ENCODE measurements at regions not wholly inside any gene's neighbourhood (a gene's known extent, or its start where the extent isn't known, plus 50 kb on each side); places are given as distances from the start of the nearest gene placed in this dataset.
"Not testable (repeated sequence)": the region's sequence is repeated elsewhere in the genome, so short reads cannot be mapped to it uniquely, and the experiment has no call there.

DNA sequence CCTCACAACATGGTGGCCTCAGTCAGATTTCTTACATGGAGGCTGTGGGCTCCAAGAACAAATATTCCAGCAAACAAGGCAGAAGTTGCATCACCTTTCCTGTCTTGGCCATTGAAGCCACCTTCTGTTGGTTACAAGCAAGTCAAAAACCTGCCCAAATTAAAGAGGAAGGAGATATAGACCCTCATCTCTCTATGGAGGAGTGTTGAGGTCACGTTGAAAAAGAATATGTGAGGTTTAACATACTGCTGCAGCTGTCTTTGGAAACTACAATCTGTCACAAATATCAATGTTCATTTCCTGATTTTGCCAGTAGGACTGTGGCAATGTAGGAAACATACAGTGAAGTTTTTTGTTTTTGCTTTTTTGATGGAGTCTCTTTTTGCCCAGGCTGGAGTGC, 211.4 kb downstream of the COPRS start:
- Histone ChIP-seq H3K9ac (ENCODE audit: low read length) (no peak overlapping the region), H3K4me1 (ENCODE audit: control insufficient read depth, insufficient read depth, low read length) (no peaks in the 10 kb centered on the region), H3K4me3 (ENCODE audit: low read length) (no peak overlapping the region), H3K27me3 (replicated peaks; ENCODE audit: control insufficient read depth, insufficient read depth, low read length) (no peaks in the 10 kb centered on the region), H3K36me3 (ENCODE audit: control insufficient read depth, insufficient read depth, low read length, severe bottlenecking) (no peaks in the 10 kb centered on the region), H3K9me3 (ENCODE audit: control insufficient read depth, low read length) (peaks cover 25% of the 10 kb centered on the region)
- DNase-seq (ENCODE audit: low read depth) = no peak

- no peak overlapping the region for H3K9ac ChIP-seq (ENCODE audit: low read length)
- H3K4me1 ChIP-seq (ENCODE audit: control insufficient read depth, insufficient read depth, low read length) = no peaks in the 10 kb centered on the region
- H3K4me3 ChIP-seq (ENCODE audit: low read length) = no peak overlapping the region
- H3K36me3 ChIP-seq (ENCODE audit: control insufficient read depth, insufficient read depth, low read length, severe bottlenecking) = no peaks in the 10 kb centered on the region
- no peak for DNase-seq (ENCODE audit: low read depth)
- H3K9me3 ChIP-seq (ENCODE audit: control insufficient read depth, low read length) = peaks cover 25% of the 10 kb centered on the region
- H3K27me3 ChIP-seq (replicated peaks; ENCODE audit: control insufficient read depth, insufficient read depth, low read length) = no peaks in the 10 kb centered on the region
These were observed 212.4 kb downstream of the COPRS start for GRCh38 chr17:31646642-31647041.

DNA sequence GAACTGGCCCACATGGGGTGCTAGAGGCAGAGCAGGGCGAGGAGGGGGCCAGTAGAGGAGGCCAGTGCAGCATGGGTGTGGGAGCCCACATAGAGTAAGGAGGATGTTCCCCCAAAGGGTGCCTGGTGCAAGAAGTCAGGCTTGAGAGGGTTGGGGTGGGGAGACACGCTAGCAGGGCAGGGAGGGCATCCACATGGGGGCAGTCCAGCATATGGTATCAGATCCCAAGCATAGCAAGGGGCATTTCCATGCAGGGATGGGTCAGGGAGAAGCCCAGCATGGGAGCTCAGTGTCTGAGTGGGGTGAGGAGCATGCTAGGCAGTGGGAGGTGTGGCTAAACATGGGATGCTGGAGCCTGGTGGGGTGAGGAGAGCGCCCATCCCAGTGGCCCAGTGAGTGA, 213.7 kb downstream of the COPRS start:
- H3K27me3 ChIP-seq (replicated peaks; ENCODE audit: control insufficient read depth, insufficient read depth, low read length) = no peaks in the 10 kb centered on the region
- H3K4me1 ChIP-seq (ENCODE audit: control insufficient read depth, insufficient read depth, low read length) = no peaks in the 10 kb centered on the region
- no peak overlapping the region for H3K9ac ChIP-seq (ENCODE audit: low read length)
- no peaks in the 10 kb centered on the region for H3K36me3 ChIP-seq (ENCODE audit: control insufficient read depth, insufficient read depth, low read length, severe bottlenecking)
- H3K9me3 ChIP-seq (ENCODE audit: control insufficient read depth, low read length) = peaks cover 25% of the 10 kb centered on the region
- DNase-seq (ENCODE audit: low read depth) = no peak
- H3K4me3 ChIP-seq (ENCODE audit: low read length) = no peak overlapping the region

DNA sequence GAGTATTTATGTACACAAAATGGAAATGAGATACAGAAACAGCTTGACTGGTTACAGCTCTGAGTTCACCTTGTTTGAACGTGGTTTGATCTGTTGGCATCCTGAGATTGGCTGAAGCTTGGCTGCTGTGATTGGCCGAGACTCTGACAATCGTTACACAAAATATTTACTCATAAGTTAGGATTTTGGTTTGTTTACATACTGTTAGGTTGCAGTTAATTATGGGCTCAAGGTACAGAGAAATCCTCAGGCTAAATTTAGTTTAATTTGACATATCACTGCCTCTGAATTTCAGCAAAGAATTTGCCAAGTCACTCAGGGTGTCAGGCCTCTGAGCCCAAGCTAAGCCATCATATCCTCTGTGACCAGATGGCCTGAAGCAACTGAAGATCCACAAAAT, 227.3 kb downstream of the COPRS start:
- H3K27me3 ChIP-seq (replicated peaks; ENCODE audit: control insufficient read depth, insufficient read depth, low read length) = no peaks in the 10 kb centered on the region
- no peaks in the 10 kb centered on the region for H3K36me3 ChIP-seq (ENCODE audit: control insufficient read depth, insufficient read depth, low read length, severe bottlenecking)
- no peak overlapping the region for H3K9ac ChIP-seq (ENCODE audit: low read length)
- peaks cover 10% of the 10 kb centered on the region for H3K9me3 ChIP-seq (ENCODE audit: control insufficient read depth, low read length)
- H3K4me1 ChIP-seq (ENCODE audit: control insufficient read depth, insufficient read depth, low read length) = peaks cover 6% of the 10 kb centered on the region
- DNase-seq (ENCODE audit: low read depth) = peak; percentile 25
- no peak overlapping the region for H3K4me3 ChIP-seq (ENCODE audit: low read length)

GRCh38 chr17:31630866-31631265, 228.2 kb downstream of the COPRS start:
- H3K4me1 ChIP-seq (ENCODE audit: control insufficient read depth, insufficient read depth, low read length); H3K4me3 ChIP-seq (ENCODE audit: low read length); H3K9me3 ChIP-seq (ENCODE audit: control insufficient read depth, low read length); DNase-seq (ENCODE audit: low read depth); H3K36me3 ChIP-seq (ENCODE audit: control insufficient read depth, insufficient read depth, low read length, severe bottlenecking); H3K27me3 ChIP-seq (replicated peaks; ENCODE audit: control insufficient read depth, insufficient read depth, low read length); H3K9ac ChIP-seq (ENCODE audit: low read length): not testable (repeated sequence)

DNA sequence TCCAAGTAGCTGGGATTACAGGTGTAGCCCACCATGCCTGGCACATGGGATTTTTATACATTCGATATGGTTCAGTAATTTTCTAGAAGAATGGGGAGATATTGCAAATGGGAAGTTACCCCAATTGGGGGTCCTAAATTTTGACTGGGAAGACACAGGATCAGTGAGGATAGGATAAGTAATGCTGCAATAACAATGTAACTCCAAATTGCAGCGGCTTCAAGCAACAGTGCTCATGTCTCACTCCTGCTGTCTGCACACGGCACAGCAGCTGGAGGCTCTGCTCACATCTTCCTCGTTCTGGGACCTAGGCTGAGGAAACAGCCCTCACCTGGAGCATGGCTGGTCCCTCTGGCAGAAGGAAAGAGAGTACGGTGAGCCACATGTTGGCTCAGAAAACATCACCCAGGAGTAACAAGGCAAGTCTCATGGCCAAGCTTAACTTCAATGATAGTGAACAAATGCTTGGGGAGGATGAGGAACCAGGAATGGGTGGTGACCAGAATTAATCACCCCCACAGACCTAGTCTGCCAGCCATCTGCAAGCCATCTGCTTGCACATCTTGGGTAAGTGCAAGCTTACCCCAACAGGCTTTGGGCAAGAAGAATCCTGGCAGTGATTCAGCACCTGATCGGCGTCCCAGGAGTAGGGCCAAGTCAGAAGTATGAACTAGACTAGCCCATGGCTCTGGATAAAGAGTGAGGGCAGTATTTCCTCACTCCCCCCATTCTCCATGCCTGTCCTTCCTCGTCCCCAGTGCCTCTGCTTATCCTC, 229.2 kb downstream of the COPRS start:
- H3K36me3 ChIP-seq (ENCODE audit: control insufficient read depth, insufficient read depth, low read length, severe bottlenecking) = no peaks in the 10 kb centered on the region
- no peak overlapping the region for H3K9ac ChIP-seq (ENCODE audit: low read length)
- peaks cover 18% of the 10 kb centered on the region for H3K9me3 ChIP-seq (ENCODE audit: control insufficient read depth, low read length)
- no peak overlapping the region for H3K4me3 ChIP-seq (ENCODE audit: low read length)
- H3K4me1 ChIP-seq (ENCODE audit: control insufficient read depth, insufficient read depth, low read length) = peaks cover 6% of the 10 kb centered on the region
- peak; percentile 11 for DNase-seq (ENCODE audit: low read depth)
- no peaks in the 10 kb centered on the region for H3K27me3 ChIP-seq (replicated peaks; ENCODE audit: control insufficient read depth, insufficient read depth, low read length)

- H3K9me3 ChIP-seq (ENCODE audit: control insufficient read depth, low read length) = peaks cover 23% of the 10 kb centered on the region
- H3K4me1 ChIP-seq (ENCODE audit: control insufficient read depth, insufficient read depth, low read length) = peaks cover 6% of the 10 kb centered on the region
- H3K4me3 ChIP-seq (ENCODE audit: low read length) = no peak overlapping the region
- H3K9ac ChIP-seq (ENCODE audit: low read length) = no peak overlapping the region
- no peaks in the 10 kb centered on the region for H3K27me3 ChIP-seq (replicated peaks; ENCODE audit: control insufficient read depth, insufficient read depth, low read length)
- DNase-seq (ENCODE audit: low read depth) = peak; percentile 78
- H3K36me3 ChIP-seq (ENCODE audit: control insufficient read depth, insufficient read depth, low read length, severe bottlenecking) = no peaks in the 10 kb centered on the region
These were observed 231.1 kb downstream of the COPRS start for GRCh38 chr17:31627960-31628359.

DNA sequence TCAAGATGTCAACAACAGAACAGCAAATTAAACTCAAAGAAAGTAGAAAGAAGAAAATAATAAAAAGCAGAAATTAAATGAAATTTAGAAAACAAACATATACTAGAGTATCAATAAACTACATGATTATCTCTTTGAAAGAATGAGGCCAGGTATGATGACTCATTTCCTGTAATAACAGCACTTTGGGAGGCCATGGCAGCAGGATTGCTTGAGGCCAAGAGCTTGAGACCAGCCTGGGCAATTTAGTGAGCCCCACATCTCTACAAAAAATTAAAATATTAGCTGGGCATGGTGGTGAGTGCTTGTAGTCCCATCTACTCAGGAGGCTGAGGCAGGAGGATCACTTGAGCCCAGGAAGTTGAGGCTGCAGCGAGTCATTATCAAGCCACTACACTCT, 232.5 kb downstream of the RAB11FIP4 start:
- no peaks in the 10 kb centered on the region for H3K27me3 ChIP-seq (replicated peaks; ENCODE audit: control insufficient read depth, insufficient read depth, low read length)
- H3K9me3 ChIP-seq (ENCODE audit: control insufficient read depth, low read length) = peaks cover 21% of the 10 kb centered on the region
- no peak overlapping the region for H3K9ac ChIP-seq (ENCODE audit: low read length)
- H3K4me1 ChIP-seq (ENCODE audit: control insufficient read depth, insufficient read depth, low read length) = no peaks in the 10 kb centered on the region
- H3K36me3 ChIP-seq (ENCODE audit: control insufficient read depth, insufficient read depth, low read length, severe bottlenecking) = no peaks in the 10 kb centered on the region
- DNase-seq (ENCODE audit: low read depth) = no peak
- no peak overlapping the region for H3K4me3 ChIP-seq (ENCODE audit: low read length)

GRCh38 chr17:31622500-31622899, 231.0 kb downstream of the RAB11FIP4 start:
- H3K36me3 ChIP-seq (ENCODE audit: control insufficient read depth, insufficient read depth, low read length, severe bottlenecking) = no peaks in the 10 kb centered on the region
- DNase-seq (ENCODE audit: low read depth) = no peak
- no peaks in the 10 kb centered on the region for H3K4me1 ChIP-seq (ENCODE audit: control insufficient read depth, insufficient read depth, low read length)
- no peak overlapping the region for H3K4me3 ChIP-seq (ENCODE audit: low read length)
- H3K27me3 ChIP-seq (replicated peaks; ENCODE audit: control insufficient read depth, insufficient read depth, low read length) = no peaks in the 10 kb centered on the region
- peaks cover 21% of the 10 kb centered on the region for H3K9me3 ChIP-seq (ENCODE audit: control insufficient read depth, low read length)
- H3K9ac ChIP-seq (ENCODE audit: low read length) = no peak overlapping the region

DNA sequence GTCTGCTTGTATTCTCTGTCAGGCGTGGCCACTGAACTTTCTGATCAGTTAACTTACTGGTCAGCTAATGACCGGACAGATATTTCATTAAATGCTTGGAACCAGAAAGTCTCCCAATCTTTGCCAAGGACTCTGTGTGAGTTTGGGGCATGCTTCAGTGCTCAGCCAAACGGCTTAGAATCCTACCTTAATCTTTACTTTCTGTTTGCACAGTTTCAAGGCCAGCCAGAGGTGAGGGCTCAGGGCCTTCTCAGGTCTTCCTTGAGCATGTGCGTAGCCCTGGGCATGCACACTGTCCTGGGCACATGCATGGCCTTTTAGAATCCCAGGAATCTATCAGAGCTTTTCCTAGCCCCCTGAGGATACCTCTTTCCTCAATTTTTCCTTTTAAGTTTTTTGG, 230.1 kb downstream of the RAB11FIP4 start:
- no peaks in the 10 kb centered on the region for H3K27me3 ChIP-seq (replicated peaks; ENCODE audit: control insufficient read depth, insufficient read depth, low read length)
- peaks cover 21% of the 10 kb centered on the region for H3K9me3 ChIP-seq (ENCODE audit: control insufficient read depth, low read length)
- H3K36me3 ChIP-seq (ENCODE audit: control insufficient read depth, insufficient read depth, low read length, severe bottlenecking) = no peaks in the 10 kb centered on the region
- no peak overlapping the region for H3K9ac ChIP-seq (ENCODE audit: low read length)
- H3K4me3 ChIP-seq (ENCODE audit: low read length) = no peak overlapping the region
- no peaks in the 10 kb centered on the region for H3K4me1 ChIP-seq (ENCODE audit: control insufficient read depth, insufficient read depth, low read length)
- no peak for DNase-seq (ENCODE audit: low read depth)

- not testable (repeated sequence) for H3K9ac ChIP-seq (ENCODE audit: low read length); H3K36me3 ChIP-seq (ENCODE audit: control insufficient read depth, insufficient read depth, low read length, severe bottlenecking); H3K4me3 ChIP-seq (ENCODE audit: low read length); DNase-seq (ENCODE audit: low read depth); H3K9me3 ChIP-seq (ENCODE audit: control insufficient read depth, low read length); H3K27me3 ChIP-seq (replicated peaks; ENCODE audit: control insufficient read depth, insufficient read depth, low read length); H3K4me1 ChIP-seq (ENCODE audit: control insufficient read depth, insufficient read depth, low read length)
These were observed 219.6 kb downstream of the RAB11FIP4 start for GRCh38 chr17:31611053-31611452.

Data from adipocyte (in vitro differentiated cells).